Coronary artery (tissue), 2 donors: ENCODE measurements at regions not wholly inside any gene's neighbourhood (a gene's known extent, or its start where the extent isn't known, plus 50 kb on each side); places are given as distances from the start of the nearest gene placed in this dataset.
A peak's percentile ranks its signal among the peaks of the same experiment; 100 is the strongest.

ENCODE experiments used
- DNase-seq: peaks from one replicate; pipeline ENCODE4 v3.0.0-alpha.2; 2017; ENCODE audit warnings: low spot score
- H3K27ac ChIP-seq, 2 donors: fragments of 200-600 bp; sonication (generic); one replicate each; pipeline ENCODE4 v1.5.1; 2016 to 2019
- H3K4me3 ChIP-seq: fragments of 200-600 bp; sonication (generic); 2 replicates; pipeline ENCODE4 v1.5.1; 2016; ENCODE audit warnings: mild to moderate bottlenecking, moderate library complexity
- TF ChIP-seq, protein P1 (sequence below): fragments of 200-600 bp; sonication (generic); IDR thresholded peaks from one replicate; pipeline ENCODE4 v1.5.1; 2019; ENCODE audit warnings: antibody characterized with exemption

DNA sequence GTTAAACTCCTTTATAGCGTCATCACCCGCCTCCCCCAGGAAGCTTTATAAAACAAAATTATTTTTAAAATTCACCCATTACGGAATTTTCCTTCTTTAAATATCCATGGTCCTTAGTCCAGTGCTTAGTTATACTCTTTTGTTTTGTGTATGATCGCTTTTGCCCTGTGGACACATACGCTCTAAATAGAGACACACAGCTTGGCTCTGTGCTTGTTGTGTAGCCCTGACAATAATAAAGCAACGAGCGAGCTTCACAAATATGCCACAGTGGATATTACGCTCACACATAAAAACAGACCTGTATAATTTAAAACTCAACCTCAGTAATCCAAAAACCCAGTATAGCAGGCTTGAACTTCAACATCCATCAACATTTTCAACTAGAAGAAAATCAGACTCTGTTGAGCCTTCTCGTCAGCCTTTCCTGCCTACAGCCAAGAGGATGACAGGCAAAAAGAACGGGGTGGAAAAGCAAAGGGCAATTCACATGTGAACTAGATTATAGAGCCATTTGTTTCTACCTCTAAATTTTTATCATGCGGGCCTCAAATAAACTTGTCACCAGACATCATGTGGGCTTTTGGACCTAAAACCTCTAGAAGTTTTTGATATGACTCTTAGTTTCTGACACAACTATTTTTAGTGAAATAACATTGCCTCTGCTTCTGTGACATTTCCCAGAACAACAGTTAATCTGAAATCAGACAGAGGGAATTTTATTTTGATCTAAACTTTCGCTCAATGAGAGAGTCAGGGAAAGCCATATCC, 89.6 kb upstream of the THBS1 start:
- H3K4me3 ChIP-seq: peak overlapping the region; percentile 11
- DNase-seq: no peak
- TF ChIP-seq, protein P1, sequence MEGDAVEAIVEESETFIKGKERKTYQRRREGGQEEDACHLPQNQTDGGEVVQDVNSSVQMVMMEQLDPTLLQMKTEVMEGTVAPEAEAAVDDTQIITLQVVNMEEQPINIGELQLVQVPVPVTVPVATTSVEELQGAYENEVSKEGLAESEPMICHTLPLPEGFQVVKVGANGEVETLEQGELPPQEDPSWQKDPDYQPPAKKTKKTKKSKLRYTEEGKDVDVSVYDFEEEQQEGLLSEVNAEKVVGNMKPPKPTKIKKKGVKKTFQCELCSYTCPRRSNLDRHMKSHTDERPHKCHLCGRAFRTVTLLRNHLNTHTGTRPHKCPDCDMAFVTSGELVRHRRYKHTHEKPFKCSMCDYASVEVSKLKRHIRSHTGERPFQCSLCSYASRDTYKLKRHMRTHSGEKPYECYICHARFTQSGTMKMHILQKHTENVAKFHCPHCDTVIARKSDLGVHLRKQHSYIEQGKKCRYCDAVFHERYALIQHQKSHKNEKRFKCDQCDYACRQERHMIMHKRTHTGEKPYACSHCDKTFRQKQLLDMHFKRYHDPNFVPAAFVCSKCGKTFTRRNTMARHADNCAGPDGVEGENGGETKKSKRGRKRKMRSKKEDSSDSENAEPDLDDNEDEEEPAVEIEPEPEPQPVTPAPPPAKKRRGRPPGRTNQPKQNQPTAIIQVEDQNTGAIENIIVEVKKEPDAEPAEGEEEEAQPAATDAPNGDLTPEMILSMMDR: no peak
- H3K27ac ChIP-seq: peak overlapping the region; percentile 34 to 80

DNA sequence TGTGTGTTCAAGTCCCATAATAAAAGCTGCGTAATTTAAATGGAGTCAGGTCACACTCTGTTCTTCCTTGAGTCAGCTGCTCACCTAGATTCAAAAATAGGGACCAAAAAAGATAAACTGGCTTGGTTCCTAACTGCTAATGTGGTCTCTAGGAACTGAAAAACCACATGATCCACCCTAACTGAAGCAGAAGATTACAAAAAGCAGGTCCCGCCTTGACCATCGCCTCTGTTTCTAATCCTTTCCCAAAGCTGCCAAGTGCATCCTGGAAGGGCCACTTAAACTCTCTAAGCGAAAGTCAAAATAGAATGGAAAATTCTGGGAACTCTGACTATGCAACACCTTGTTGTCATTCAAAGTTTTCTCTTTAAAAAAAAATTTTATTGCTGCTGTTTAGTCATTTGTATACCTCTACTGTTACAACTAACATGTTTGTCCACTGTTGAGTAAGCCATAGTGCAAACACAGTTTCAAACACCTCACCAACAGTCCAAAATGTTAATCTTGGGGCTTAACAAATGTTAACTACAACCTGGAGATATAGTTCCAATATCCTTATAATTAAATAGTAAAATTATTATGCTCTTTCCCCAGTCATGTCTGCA, 88.9 kb upstream of the THBS1 start:
- H3K27ac ChIP-seq: peak overlapping the region; percentile 34 to 80

DNA sequence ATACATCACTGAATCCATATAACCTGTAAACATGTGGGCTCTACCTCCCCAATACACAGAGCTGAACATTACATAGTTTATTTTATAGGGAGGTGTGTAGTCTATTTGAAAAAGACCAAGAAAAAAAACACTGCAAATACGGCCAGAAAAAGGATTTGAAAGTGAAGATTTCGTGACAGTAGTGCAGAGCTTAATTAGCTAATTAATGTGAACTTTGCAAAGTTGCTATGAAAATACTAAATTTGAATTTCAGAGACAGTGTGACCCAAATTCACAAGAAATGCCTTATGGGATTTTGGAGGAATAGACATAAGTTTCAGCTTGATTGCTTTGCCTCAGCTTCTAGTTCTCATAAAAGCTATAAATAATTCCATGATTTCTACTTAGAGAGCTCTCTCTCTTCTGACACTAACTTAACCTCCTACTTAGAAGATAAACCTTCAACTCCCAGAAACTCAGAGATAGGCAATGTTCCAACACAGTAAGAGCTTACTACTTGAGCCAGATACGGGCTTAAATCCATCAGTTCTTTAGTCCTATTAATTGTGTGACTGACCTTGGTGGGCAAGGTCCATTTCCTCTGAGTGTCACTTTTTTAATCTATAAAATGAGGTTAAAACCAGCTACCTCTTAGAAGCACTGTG, 87.3 kb upstream of the THBS1 start:
- no peak for DNase-seq
- Histone ChIP-seq H3K4me3 (no peak overlapping the region), H3K27ac (no peak overlapping the region)
- TF ChIP-seq, protein P1: no peak

More for the DNA sequence above, 88.9 kb upstream of the THBS1 start:
- no peak overlapping the region for H3K4me3 ChIP-seq
- DNase-seq: no peak
- TF ChIP-seq, protein P1: no peak

DNA sequence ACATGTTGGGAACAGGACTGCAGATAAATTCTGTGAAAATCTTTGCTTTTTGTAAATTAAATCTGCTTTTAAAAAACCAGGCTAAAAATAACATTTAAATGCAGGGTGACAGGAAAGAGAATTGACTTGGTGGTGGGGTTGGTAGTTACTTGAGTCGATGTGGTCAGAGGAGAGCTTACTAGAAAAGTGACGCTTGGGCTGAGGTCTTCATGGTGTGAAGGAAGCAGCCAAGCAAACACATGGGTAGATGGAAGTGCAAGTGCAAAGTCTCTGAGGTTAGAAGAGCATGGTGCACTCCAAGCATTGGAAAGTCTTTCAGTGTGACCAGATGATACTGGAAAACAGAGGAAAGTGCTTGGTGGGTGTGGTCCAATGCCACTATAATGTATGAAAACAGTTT, 86.4 kb upstream of the THBS1 start:
- H3K4me3 ChIP-seq: no peak overlapping the region
- no peak for DNase-seq
- TF ChIP-seq, protein P1: no peak
- no peak overlapping the region for H3K27ac ChIP-seq

DNA sequence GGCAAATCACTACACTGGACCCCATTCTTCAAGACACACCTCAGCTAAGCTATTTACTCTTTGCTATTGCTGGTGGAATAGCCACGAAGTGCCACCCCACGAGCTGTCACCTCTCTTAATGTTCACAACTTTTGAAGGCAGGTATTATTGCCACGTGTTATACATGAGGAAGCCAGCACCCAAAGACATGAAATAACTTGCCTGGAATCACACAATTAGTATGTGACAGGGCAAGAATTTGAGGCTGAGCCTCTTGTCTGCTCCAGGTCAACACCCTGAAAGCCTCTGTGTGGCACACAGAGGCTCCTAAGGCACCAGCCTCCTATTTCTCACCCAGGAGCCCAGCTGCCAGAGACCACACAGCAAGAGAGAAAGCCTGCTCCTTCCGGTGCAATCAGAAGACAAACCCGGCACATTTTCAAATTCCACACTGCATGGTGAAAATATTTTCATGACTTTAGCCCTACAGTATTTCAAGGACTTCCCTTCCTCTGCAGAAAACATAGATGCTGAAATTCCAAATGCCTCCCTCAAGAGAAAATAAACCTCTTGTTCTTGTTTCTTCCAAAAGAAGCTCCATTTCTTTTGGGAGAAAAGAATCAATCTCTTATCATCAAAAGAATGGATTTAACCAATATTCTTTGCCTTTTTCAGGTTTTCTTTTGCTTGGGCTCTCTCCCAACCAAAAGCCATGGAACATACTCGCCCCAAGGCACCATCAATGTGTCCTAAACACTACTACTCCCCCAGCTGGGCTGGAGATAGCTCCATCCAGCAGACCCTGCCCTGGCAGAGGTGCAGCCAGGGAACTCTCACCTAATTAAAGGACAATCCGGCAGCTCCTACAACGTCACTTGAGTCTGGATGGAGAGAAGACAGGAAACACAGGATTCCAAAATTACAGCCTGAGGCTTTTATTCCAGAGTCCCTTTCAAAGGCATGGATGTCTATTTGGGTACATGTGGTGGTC, 84.7 kb upstream of the THBS1 start:
- Histone ChIP-seq H3K4me3 (no peak overlapping the region), H3K27ac (peak overlapping the region in 1 of 2 donors; percentile 18)
- no peak for DNase-seq
- TF ChIP-seq, protein P1: no peak

DNA sequence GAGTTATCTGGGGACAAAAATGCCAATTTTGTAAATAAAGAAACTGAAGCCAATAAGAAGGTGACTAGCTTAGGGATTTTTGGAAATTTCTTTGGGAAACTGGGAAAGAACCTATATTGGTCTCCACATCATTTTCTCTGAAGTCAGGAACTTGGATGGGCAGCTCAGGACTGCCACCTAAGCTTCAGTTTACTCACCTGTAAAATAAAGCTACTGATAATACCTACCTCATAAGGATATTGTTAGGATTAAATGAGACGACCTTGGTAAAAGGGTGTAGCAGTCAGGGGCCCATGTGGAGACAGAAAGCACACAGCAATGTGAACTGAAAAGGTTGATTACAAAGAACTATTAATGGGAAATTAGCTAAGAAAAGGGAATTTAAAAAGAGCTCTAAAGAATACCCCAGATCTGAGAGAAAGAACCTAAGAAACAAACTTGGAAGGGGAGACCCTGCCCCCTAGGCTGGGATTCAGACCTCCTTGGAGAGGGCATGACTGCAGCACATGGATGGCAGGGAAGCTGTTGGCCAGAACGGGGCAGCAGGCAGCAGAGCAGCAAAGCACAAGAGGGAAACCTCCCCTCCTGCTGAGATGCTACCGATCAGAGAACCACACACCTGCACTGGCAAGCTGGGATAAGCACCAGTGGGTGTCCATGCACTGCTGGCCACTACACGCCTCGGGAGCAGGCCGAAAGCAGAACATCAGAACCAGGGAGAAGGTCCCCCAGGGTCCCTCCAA, 83.7 kb upstream of the THBS1 start:
- no peak for DNase-seq
- TF ChIP-seq, protein P1: no peak
- no peak overlapping the region for H3K27ac ChIP-seq
- no peak overlapping the region for H3K4me3 ChIP-seq
